Subcutaneous abdominal adipose tissue (tissue), 5 donors: ENCODE measurements at regions not wholly inside any gene's neighbourhood (a gene's known extent, or its start where the extent isn't known, plus 50 kb on each side); places are given as distances from the start of the nearest gene placed in this dataset.
"Not testable (repeated sequence)": the region's sequence is repeated elsewhere in the genome, so short reads cannot be mapped to it uniquely, and the experiment has no call there.

Source experiments
- H3K27ac ChIP-seq: one replicate; pipeline ENCODE4 v1.7.0; 2013; ENCODE audit warnings: low read depth, mild to moderate bottlenecking, inconsistent platforms, low read length, moderate library complexity
- H3K27me3 ChIP-seq, 5 donors: one replicate each; pipeline ENCODE4 v1.7.0; 2013; ENCODE audit warnings: low read length in 5 of 5, inconsistent platforms in 1 of 5; ENCODE audit not compliant: control insufficient read depth in 5 of 5, insufficient read depth in 4 of 5
- H3K36me3 ChIP-seq, 5 donors: one replicate each; pipeline ENCODE4 v1.7.0; 2013; ENCODE audit warnings: low read length in 5 of 5; ENCODE audit not compliant: control insufficient read depth in 5 of 5, insufficient read depth in 5 of 5
- H3K4me1 ChIP-seq, 5 donors: one replicate each; pipeline ENCODE4 v1.7.0; 2013; ENCODE audit warnings: low read length in 5 of 5, mild to moderate bottlenecking in 3 of 5, moderate library complexity in 1 of 5; ENCODE audit not compliant: control insufficient read depth in 5 of 5, insufficient read depth in 5 of 5
- H3K4me3 ChIP-seq, 5 donors: one replicate each; pipeline ENCODE4 v1.7.0; 2013; ENCODE audit warnings: low read length in 5 of 5, low read depth in 1 of 5
- H3K9ac ChIP-seq, 5 donors: one replicate each; pipeline ENCODE4 v1.7.0; 2013; ENCODE audit warnings: low read length in 5 of 5, mild to moderate bottlenecking in 4 of 5, moderate library complexity in 3 of 5
- H3K9me3 ChIP-seq, 5 donors: one replicate each; pipeline ENCODE4 v1.7.0; 2013; ENCODE audit warnings: low read length in 5 of 5; ENCODE audit not compliant: control insufficient read depth in 5 of 5
- donor health status: healthy.
- donor health status: healthy.
- donor health status: healthy.
- donor health status: healthy.
- donor health status: healthy.

DNA sequence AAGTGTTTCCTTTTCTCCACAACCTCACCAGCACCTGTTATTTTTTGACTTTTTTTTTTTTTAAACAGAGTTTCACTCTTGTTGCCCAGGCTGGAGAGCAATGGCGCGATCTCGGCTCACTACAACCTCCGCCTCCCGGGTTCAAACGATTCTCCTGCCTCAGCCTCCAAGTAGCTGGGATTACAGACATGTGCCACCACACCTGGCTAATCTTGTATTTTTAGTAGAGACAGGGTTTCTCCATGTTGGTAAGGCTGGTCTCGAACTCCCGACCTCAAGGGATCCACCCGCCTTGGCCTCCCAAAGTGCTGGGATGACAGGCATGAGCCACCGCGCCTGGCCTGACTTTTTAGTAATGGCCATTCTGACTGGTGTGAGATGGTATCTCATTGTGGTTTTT lies 123.2 kb upstream of the CCND2 start:
- not testable (repeated sequence) for H3K9me3 ChIP-seq, H3K4me1 ChIP-seq, H3K4me3 ChIP-seq, H3K36me3 ChIP-seq, H3K27ac ChIP-seq, H3K27me3 ChIP-seq, H3K9ac ChIP-seq

GRCh38 chr12:4148418-4149056 lies 125.0 kb upstream of the CCND2 start:
- Histone ChIP-seq H3K27ac (no peak overlapping the region), H3K27me3 (peaks cover 0 to 6% (median 0%) of the 10 kb centered on the region in 5 donors), H3K36me3 (no peaks in the 10 kb centered on the region), H3K9ac (no peak overlapping the region), H3K4me1 (peaks cover 0 to 6% (median 0%) of the 10 kb centered on the region in 5 donors), H3K9me3 (peaks cover 0 to 6% (median 0%) of the 10 kb centered on the region in 5 donors), H3K4me3 (no peak overlapping the region)

GRCh38 chr12:4147031-4147481 lies 126.5 kb upstream of the CCND2 start:
- H3K36me3 ChIP-seq, result no peaks in the 10 kb centered on the region
- peaks cover 0 to 6% (median 0%) of the 10 kb centered on the region in 5 donors for H3K9me3 ChIP-seq
- H3K9ac ChIP-seq, result no peak overlapping the region
- peaks cover 0 to 6% (median 0%) of the 10 kb centered on the region in 5 donors for H3K27me3 ChIP-seq
- H3K4me1 ChIP-seq, result peaks cover 0 to 15% (median 4%) of the 10 kb centered on the region in 5 donors
- no peak overlapping the region for H3K27ac ChIP-seq
- no peak overlapping the region for H3K4me3 ChIP-seq

- Histone ChIP-seq H3K9ac (no peak overlapping the region), H3K4me3 (no peak overlapping the region), H3K4me1 (peaks cover 0 to 16% (median 4%) of the 10 kb centered on the region in 5 donors), H3K27me3 (peaks cover 0 to 6% (median 0%) of the 10 kb centered on the region in 5 donors), H3K9me3 (peaks cover 0 to 6% (median 0%) of the 10 kb centered on the region in 5 donors), H3K36me3 (no peaks in the 10 kb centered on the region), H3K27ac (no peak overlapping the region)
Measured at GRCh38 chr12:4145990-4146859, 127.3 kb upstream of the CCND2 start.

GRCh38 chr12:4144676-4145075 lies 128.9 kb upstream of the CCND2 start:
- Histone ChIP-seq H3K4me1 (peaks cover 0 to 24% (median 4%) of the 10 kb centered on the region in 5 donors), H3K27me3 (peaks cover 0 to 10% (median 0%) of the 10 kb centered on the region in 5 donors), H3K9me3 (peaks cover 0 to 6% (median 0%) of the 10 kb centered on the region in 5 donors), H3K27ac (no peak overlapping the region), H3K4me3 (no peak overlapping the region), H3K36me3 (no peaks in the 10 kb centered on the region), H3K9ac (no peak overlapping the region)

DNA sequence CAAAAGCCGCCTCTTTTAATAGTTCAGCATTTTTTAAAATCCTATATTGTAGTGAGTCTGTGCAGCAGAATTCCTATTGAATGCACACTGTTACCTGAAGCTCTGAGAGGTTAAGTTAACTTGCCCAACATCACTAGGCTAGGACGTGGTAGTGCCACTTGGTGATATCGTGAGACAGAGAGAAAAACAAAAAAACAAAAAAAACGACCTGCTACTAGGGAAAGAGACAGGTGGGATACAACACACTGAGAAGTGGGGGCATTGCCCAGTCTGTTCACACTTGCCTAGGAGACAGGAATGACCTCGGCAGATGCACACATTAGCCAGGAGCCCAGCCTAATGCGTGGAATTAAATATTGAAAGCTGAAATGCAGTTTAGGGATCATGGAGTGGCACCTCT lies 129.7 kb upstream of the CCND2 start:
- no peaks in the 10 kb centered on the region for H3K36me3 ChIP-seq
- H3K4me1 ChIP-seq, result peaks cover 0 to 24% (median 4%) of the 10 kb centered on the region in 5 donors
- no peak overlapping the region for H3K4me3 ChIP-seq
- H3K27ac ChIP-seq, result no peak overlapping the region
- H3K27me3 ChIP-seq, result peaks cover 0 to 10% (median 0%) of the 10 kb centered on the region in 5 donors
- H3K9ac ChIP-seq, result no peak overlapping the region
- H3K9me3 ChIP-seq, result peaks cover 0 to 6% (median 0%) of the 10 kb centered on the region in 5 donors

DNA sequence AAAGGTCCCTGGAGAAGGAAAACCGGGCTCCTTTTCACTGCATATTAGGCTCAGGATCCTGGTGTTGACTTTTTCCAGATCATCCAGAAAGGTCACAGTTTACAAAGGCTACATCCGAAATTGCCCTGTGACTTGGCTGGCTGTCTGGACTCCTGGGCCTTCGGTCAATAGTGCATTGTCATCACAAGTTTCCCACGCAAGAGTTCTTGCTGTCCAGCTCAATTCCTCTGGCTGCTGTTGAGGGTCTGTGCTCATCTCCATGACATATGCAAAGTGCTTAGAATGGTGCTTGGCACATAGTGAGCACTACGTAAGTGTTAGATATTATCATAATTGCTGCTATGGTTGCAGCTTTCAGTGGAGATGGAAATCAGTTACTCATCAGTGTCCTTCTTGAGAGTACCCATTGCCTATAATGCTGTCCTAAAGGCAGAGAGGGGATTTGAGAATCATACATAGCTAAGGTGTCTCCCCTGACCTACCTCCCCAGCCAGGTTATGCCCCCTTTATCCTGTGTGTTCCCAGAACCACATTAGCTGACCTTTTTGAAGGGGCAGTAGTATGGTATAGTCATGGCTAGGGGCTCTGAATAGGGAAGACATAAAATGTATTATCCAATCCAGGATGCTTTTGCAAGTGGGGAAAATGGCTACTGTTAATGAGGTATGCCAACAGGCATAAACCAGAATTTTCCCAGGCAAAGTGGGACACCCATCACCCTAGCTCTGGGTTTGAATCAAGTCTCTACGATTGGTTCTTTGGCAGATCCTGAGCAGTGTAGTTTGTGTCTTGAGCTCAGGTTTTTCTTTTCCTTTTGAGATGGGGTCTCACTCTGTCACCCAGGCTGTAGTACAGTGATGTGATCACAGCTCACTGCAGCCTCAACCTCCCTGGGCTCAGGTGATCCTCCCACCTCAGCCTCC lies 132.0 kb upstream of the CCND2 start:
- Histone ChIP-seq H3K27ac (no peak overlapping the region), H3K4me1 (peaks cover 0 to 21% (median 4%) of the 10 kb centered on the region in 5 donors), H3K9me3 (peaks cover 0 to 6% (median 0%) of the 10 kb centered on the region in 5 donors)

DNA sequence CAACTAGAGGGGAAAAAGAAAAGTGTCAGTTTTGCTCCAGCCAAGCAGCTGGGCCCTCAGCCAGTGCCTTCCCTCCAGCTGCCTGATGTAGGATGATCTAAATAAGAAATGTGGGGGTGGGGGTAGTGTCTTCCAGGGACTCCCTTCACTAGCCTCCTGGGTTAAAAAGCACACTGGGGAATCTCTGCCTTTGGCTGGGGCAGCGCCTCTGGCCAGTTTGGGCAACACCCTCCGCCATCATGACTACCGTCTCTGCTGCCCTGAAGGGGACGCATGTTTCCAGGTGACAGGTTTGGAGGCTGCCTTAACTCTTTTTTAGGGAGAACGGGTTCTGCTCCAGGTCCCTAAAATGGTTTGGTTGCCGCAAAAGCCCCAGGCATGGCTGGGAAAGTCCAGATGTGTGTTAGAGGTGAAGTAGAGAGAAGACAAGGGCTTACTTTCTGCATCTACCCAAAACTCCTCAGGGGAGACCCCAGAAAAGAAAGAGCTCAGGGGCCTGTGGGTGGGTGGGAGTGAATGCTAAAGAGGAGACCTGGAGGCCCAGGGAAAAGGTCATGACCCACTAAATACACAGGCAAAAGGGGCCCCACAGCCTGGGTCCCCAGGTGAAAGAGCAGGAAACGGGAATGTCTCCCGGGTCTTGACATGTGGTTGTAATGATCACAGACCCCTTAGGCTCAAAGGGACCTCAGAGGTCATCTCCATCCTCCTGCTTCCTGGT lies 132.8 kb upstream of the CCND2 start:
- Histone ChIP-seq H3K27me3 (peaks cover 0 to 10% (median 2%) of the 10 kb centered on the region in 5 donors), H3K9ac (no peak overlapping the region), H3K4me3 (no peak overlapping the region), H3K27ac (no peak overlapping the region), H3K4me1 (peaks cover 0 to 30% (median 4%) of the 10 kb centered on the region in 5 donors), H3K9me3 (peaks cover 0 to 6% (median 0%) of the 10 kb centered on the region in 5 donors), H3K36me3 (no peaks in the 10 kb centered on the region)

More for the DNA sequence above, 132.0 kb upstream of the CCND2 start:
- no peak overlapping the region for H3K4me3 ChIP-seq
- H3K36me3 ChIP-seq, result no peaks in the 10 kb centered on the region
- H3K9ac ChIP-seq, result no peak overlapping the region
- peaks cover 0 to 11% (median 0%) of the 10 kb centered on the region in 5 donors for H3K27me3 ChIP-seq

- peaks cover 0 to 14% (median 2%) of the 10 kb centered on the region in 5 donors for H3K27me3 ChIP-seq
- H3K4me3 ChIP-seq, result no peak overlapping the region
- no peaks in the 10 kb centered on the region for H3K36me3 ChIP-seq
- H3K4me1 ChIP-seq, result peaks cover 0 to 39% (median 7%) of the 10 kb centered on the region in 5 donors
- peaks cover 0 to 5% (median 0%) of the 10 kb centered on the region in 5 donors for H3K9me3 ChIP-seq
- no peak overlapping the region for H3K27ac ChIP-seq
- no peak overlapping the region for H3K9ac ChIP-seq
Measured at GRCh38 chr12:4139191-4139590, 134.4 kb upstream of the CCND2 start.
